GM21529 (cell line): ENCODE measurements at regions not wholly inside any gene's neighbourhood (a gene's known extent, or its start where the extent isn't known, plus 50 kb on each side); places are given as distances from the start of the nearest gene placed in this dataset.

Experiments
- ATAC-seq: cut with Tn5 transposase; IDR thresholded peaks from one replicate; pipeline ENCODE4 v1.9.1; 2021; ENCODE audit not compliant: unreplicated experiment

- no peak for ATAC-seq
These were observed 337.8 kb downstream of the IRS2 start for GRCh38 chr13:109448629-109449028.

GRCh38 chr13:109447667-109448066 lies 338.7 kb downstream of the IRS2 start:
- ATAC-seq = no peak

GRCh38 chr13:109440320-109440719 lies 346.1 kb downstream of the IRS2 start:
- ATAC-seq = no peak

GRCh38 chr13:109439813-109440212 lies 346.6 kb downstream of the IRS2 start:
- no peak for ATAC-seq

- no peak for ATAC-seq
These were observed 349.5 kb downstream of the IRS2 start for GRCh38 chr13:109436841-109437240.

GRCh38 chr13:109436055-109436622 lies 350.2 kb downstream of the IRS2 start:
- no peak for ATAC-seq

GRCh38 chr13:109431217-109431616 lies 355.2 kb downstream of the IRS2 start:
- no peak for ATAC-seq

GRCh38 chr13:109428146-109428545 lies 358.2 kb downstream of the IRS2 start:
- no peak for ATAC-seq

- ATAC-seq = no peak
These were observed 358.7 kb downstream of the IRS2 start for GRCh38 chr13:109427695-109428094.

GRCh38 chr13:109427148-109427547 lies 359.2 kb downstream of the IRS2 start:
- no peak for ATAC-seq

GRCh38 chr13:109426690-109426990 lies 359.7 kb downstream of the IRS2 start:
- ATAC-seq = no peak

GRCh38 chr13:109425821-109426689 lies 360.3 kb downstream of the IRS2 start:
- no peak for ATAC-seq

GRCh38 chr13:109422161-109422560 lies 364.2 kb downstream of the IRS2 start:
- no peak for ATAC-seq

GRCh38 chr13:109419896-109420295 lies 366.5 kb downstream of the IRS2 start:
- ATAC-seq = no peak

- ATAC-seq = no peak
These were observed 368.3 kb downstream of the IRS2 start for GRCh38 chr13:109418111-109418510.

GRCh38 chr13:109416001-109416400 lies 370.4 kb downstream of the IRS2 start:
- ATAC-seq = no peak

GRCh38 chr13:109415057-109415456 lies 371.3 kb downstream of the IRS2 start:
- ATAC-seq = no peak

GRCh38 chr13:109412283-109412901 lies 374.0 kb downstream of the IRS2 start:
- ATAC-seq = no peak

- ATAC-seq = no peak
These were observed 375.5 kb downstream of the IRS2 start for GRCh38 chr13:109410868-109411267.

GRCh38 chr13:109408591-109409382 lies 377.6 kb downstream of the IRS2 start:
- ATAC-seq = no peak

- ATAC-seq = no peak
These were observed 379.9 kb downstream of the IRS2 start for GRCh38 chr13:109406376-109406992.
